SU-DHL-6 (cell line): ENCODE measurements at regions not wholly inside any gene's neighbourhood (a gene's known extent, or its start where the extent isn't known, plus 50 kb on each side); places are given as distances from the start of the nearest gene placed in this dataset.

Experiments used
- H2AFZ ChIP-seq: fragments of 200-600 bp; sonication (generic); 2 replicates; pipeline ENCODE4 v1.6.1; 2014; ENCODE audit warnings: low read depth, mild to moderate bottlenecking, moderate library complexity, mixed read lengths, antibody characterized with exemption, low read length; ENCODE audit not compliant: severe bottlenecking
- H3F3A ChIP-seq: fragments of 200-600 bp; shearing (Covaris generic); 2 replicates; pipeline ENCODE4 v1.6.0; 2016; ENCODE audit warnings: antibody characterized with exemption, mild to moderate bottlenecking; ENCODE audit not compliant: insufficient read depth
- H3K27ac ChIP-seq: fragments of 200-600 bp; sonication (generic); 2 replicates; pipeline ENCODE4 v1.5.1; 2016; ENCODE audit warnings: low read depth, mild to moderate bottlenecking, low read length, moderate library complexity, mixed read lengths
- H3K27me3 ChIP-seq: fragments of 200-600 bp; sonication (generic), shearing (Covaris generic); 2 replicates; pipeline ENCODE4 v1.6.0; 2014; ENCODE audit warnings: mild to moderate bottlenecking, low read length
- H3K36me3 ChIP-seq: fragments of 200-600 bp; sonication (generic); 2 replicates; pipeline ENCODE4 v1.6.1; 2014; ENCODE audit warnings: mild to moderate bottlenecking, low read length, mixed read lengths
- H3K4me2 ChIP-seq: fragments of 300-600, 200-600 bp; shearing (Covaris generic), sonication (generic); 2 replicates; pipeline ENCODE4 v1.6.0; 2014; ENCODE audit warnings: low read length, low read depth, mild to moderate bottlenecking; ENCODE audit not compliant: poor library complexity, severe bottlenecking
- H3K4me3 ChIP-seq: fragments of 200-600 bp; sonication (generic); 2 replicates; pipeline ENCODE4 v1.5.1; 2014; ENCODE audit warnings: antibody characterized with exemption, low read length, mild to moderate bottlenecking, mixed read lengths; ENCODE audit not compliant: insufficient read depth, poor library complexity, severe bottlenecking
- H3K79me2 ChIP-seq: fragments of 200-600 bp; sonication (generic); 2 replicates; pipeline ENCODE4 v1.6.1; 2014; ENCODE audit warnings: mild to moderate bottlenecking, low read length, moderate library complexity; ENCODE audit not compliant: insufficient read depth
- H3K9ac ChIP-seq: fragments of 200-600 bp; sonication (generic); 2 replicates; pipeline ENCODE4 v1.7.0; 2014; ENCODE audit warnings: mild to moderate bottlenecking, low read length
- H3K9me2 ChIP-seq: fragments of 200-600 bp; sonication (generic); replicated peaks from 2 replicates; pipeline ENCODE4 v1.6.1; 2014; ENCODE audit warnings: low read length; ENCODE audit not compliant: insufficient read depth
- H3K9me3 ChIP-seq: fragments of 200-600 bp; sonication (generic); 2 replicates; pipeline ENCODE4 v1.6.1; 2014; ENCODE audit warnings: low read length, mixed read lengths; ENCODE audit not compliant: insufficient read depth
- H4K20me1 ChIP-seq: fragments of 200-600 bp; sonication (generic); 2 replicates; pipeline ENCODE4 v1.6.1; 2014; ENCODE audit warnings: low read depth, mild to moderate bottlenecking, antibody characterized with exemption, low read length, moderate library complexity, mixed read lengths
- EZH2phosphoT487 ChIP-seq: fragments of 200-600 bp; sonication (generic), shearing (Covaris generic); conservative IDR thresholded peaks from 2 replicates; pipeline ENCODE4 v1.6.1; 2018; ENCODE audit warnings: mild to moderate bottlenecking, antibody characterized with exemption, low read length, moderate library complexity, mixed read lengths
- TF ChIP-seq, protein P1 (sequence below): fragments of 200-600 bp; sonication (generic); IDR thresholded peaks from one replicate; pipeline ENCODE4 v1.5.1; 2017; ENCODE audit warnings: antibody characterized with exemption, mild to moderate bottlenecking, low read length, moderate library complexity; ENCODE audit not compliant: insufficient read depth, poor library complexity, severe bottlenecking

- Histone ChIP-seq H3K36me3 (no peaks in the 10 kb centered on the region), H3K4me3 (no peak overlapping the region), H3K27me3 (no peaks in the 10 kb centered on the region), H3K79me2 (no peaks in the 10 kb centered on the region), H4K20me1 (no peaks in the 10 kb centered on the region), H3K27ac (no peak overlapping the region), H3K9me2 (no peaks in the 10 kb centered on the region), H3K4me2 (no peak overlapping the region), H3K9ac (no peak overlapping the region), H3F3A (no peaks in the 10 kb centered on the region), H2AFZ (no peak overlapping the region), H3K9me3 (no peaks in the 10 kb centered on the region)
- TF ChIP-seq, protein P1, sequence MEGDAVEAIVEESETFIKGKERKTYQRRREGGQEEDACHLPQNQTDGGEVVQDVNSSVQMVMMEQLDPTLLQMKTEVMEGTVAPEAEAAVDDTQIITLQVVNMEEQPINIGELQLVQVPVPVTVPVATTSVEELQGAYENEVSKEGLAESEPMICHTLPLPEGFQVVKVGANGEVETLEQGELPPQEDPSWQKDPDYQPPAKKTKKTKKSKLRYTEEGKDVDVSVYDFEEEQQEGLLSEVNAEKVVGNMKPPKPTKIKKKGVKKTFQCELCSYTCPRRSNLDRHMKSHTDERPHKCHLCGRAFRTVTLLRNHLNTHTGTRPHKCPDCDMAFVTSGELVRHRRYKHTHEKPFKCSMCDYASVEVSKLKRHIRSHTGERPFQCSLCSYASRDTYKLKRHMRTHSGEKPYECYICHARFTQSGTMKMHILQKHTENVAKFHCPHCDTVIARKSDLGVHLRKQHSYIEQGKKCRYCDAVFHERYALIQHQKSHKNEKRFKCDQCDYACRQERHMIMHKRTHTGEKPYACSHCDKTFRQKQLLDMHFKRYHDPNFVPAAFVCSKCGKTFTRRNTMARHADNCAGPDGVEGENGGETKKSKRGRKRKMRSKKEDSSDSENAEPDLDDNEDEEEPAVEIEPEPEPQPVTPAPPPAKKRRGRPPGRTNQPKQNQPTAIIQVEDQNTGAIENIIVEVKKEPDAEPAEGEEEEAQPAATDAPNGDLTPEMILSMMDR = no peak
- 0 out of 2 replicates have a peak, but pooled peaks have one; percentile 62 for TF ChIP-seq EZH2phosphoT487
Measured at GRCh38 chr10:128215733-128216132, 89.5 kb upstream of the MKI67 start.

DNA sequence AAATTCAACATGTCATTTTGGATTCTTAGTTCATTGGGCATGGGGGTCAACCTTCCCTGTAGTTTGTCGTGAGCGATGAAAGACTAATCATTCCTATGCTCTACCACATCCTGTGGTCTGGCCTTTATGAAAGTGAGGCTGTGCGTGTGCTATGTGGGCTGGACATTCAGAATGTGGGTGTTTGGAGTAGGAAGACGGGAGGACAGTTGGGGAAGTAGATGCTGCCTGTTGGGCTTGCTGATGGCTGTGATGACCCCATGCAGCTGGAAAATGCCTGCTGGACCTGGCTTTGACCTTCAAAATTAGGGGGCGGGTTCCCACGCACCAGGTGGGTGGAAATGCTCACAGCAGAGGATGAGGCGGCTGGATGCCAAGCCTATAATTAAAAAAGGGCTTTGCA lies 90.9 kb upstream of the MKI67 start:
- no peak overlapping the region for H3K4me3 ChIP-seq
- H3F3A ChIP-seq = no peaks in the 10 kb centered on the region
- no peak overlapping the region for H2AFZ ChIP-seq
- H3K27ac ChIP-seq = no peak overlapping the region
- H3K9ac ChIP-seq = no peak overlapping the region
- H3K27me3 ChIP-seq = no peaks in the 10 kb centered on the region
- H4K20me1 ChIP-seq = no peaks in the 10 kb centered on the region
- no peaks in the 10 kb centered on the region for H3K9me3 ChIP-seq
- TF ChIP-seq, protein P1 = no peak
- no peak for TF ChIP-seq EZH2phosphoT487
- H3K4me2 ChIP-seq = no peak overlapping the region
- H3K36me3 ChIP-seq = no peaks in the 10 kb centered on the region
- no peaks in the 10 kb centered on the region for H3K79me2 ChIP-seq
- H3K9me2 ChIP-seq = no peaks in the 10 kb centered on the region

DNA sequence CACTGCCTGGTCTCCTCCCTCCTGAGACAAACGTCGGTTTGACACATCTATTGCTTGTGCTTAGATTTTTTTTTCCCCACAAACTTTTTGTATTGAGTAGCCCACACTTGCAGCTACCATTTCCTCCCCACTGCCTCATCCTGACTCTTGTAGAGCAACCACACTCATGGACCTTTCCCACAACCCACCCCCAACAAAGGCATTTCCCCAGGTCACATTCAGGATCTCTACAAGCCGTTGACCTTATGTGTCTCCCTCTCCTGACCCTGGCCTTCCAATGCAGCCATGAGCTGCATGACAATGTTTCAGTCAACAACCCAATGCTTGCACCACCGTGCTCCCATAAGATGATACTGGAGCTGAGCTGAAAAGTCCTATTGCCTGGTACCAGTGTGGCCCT lies 91.9 kb upstream of the MKI67 start:
- TF ChIP-seq EZH2phosphoT487 = no peak
- TF ChIP-seq, protein P1 = no peak
- H3K9ac ChIP-seq = no peak overlapping the region
- H3F3A ChIP-seq = no peaks in the 10 kb centered on the region
- no peaks in the 10 kb centered on the region for H4K20me1 ChIP-seq
- H3K9me2 ChIP-seq = no peaks in the 10 kb centered on the region
- no peaks in the 10 kb centered on the region for H3K36me3 ChIP-seq
- H3K9me3 ChIP-seq = no peaks in the 10 kb centered on the region
- H3K4me2 ChIP-seq = no peak overlapping the region
- no peak overlapping the region for H3K4me3 ChIP-seq
- no peak overlapping the region for H3K27ac ChIP-seq
- H3K27me3 ChIP-seq = no peaks in the 10 kb centered on the region
- no peaks in the 10 kb centered on the region for H3K79me2 ChIP-seq
- H2AFZ ChIP-seq = no peak overlapping the region

DNA sequence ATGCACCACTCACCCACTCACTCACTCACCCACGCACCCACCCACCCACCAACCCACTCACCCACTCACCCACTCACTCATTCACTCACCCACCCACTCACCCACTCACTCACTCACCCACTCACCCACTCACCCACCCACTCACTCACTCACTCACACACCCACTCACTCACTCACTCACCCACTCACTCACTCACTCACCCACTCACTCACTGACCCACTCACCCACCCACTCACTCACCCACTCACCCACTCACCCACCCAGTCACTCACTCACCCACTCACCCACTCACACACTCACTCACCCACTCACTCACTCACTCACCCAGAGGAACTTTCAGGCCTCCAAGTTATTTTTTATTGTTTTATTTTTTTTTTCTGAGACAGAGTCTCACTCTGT lies 93.1 kb upstream of the MKI67 start:
- Histone ChIP-seq H3F3A (no peaks in the 10 kb centered on the region), H4K20me1 (no peaks in the 10 kb centered on the region), H3K36me3 (no peaks in the 10 kb centered on the region), H3K4me3 (no peak overlapping the region), H2AFZ (no peak overlapping the region), H3K9me3 (no peaks in the 10 kb centered on the region), H3K27ac (no peak overlapping the region), H3K4me2 (no peak overlapping the region), H3K9ac (no peak overlapping the region), H3K79me2 (no peaks in the 10 kb centered on the region), H3K9me2 (no peaks in the 10 kb centered on the region), H3K27me3 (no peaks in the 10 kb centered on the region)
- no peak for TF ChIP-seq EZH2phosphoT487
- TF ChIP-seq, protein P1 = no peak
